GM21390 (cell line): ENCODE measurements at regions not wholly inside any gene's neighbourhood (a gene's known extent, or its start where the extent isn't known, plus 50 kb on each side); places are given as distances from the start of the nearest gene placed in this dataset.
A peak's percentile ranks its signal among the peaks of the same experiment; 100 is the strongest.
"Not testable (repeated sequence)": the region's sequence is repeated elsewhere in the genome, so short reads cannot be mapped to it uniquely, and the experiment has no call there.

Experiments used
- ATAC-seq: cut with Tn5 transposase; IDR thresholded peaks from one replicate; pipeline ENCODE4 v1.9.1; 2021; ENCODE audit not compliant: unreplicated experiment

DNA sequence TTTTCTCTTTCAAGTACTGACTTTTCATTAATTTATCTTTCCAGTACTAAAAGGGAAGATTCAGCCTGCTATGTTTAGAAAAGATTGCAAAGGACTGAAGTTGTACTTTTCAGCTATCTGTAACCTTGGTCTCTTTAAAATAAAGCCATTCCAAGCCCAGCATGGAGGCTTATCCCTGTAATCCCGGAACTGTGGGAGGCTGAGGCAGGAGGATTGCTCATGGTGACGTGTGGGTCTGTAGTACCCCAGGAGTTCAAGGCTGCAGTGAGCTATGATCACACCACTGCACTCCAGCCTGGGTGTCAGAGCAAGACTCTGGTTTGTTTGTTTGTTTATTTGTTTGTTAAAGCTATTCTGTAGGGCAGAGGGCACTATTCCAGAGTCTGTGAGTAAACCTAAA lies 50.6 kb upstream of the TMEM170B start:
- ATAC-seq = no peak

DNA sequence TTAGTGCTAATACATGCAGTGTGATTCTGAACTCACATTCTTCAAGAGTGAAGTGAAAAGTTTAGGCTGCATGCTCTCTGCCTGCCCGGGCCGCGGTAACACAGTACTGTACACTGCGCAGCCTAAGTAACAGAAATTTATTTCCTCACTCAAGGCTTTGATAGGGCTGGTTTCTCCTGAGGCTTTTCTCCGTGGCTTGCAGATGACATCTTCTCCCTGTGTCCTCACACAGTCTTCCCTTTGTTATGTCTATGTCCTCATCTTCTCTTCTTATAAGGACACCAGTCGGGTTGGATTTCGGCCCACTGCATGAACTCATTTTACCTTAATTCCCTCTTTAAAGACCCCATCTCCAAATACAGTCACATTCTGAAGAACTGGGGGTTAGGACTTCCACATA lies 51.1 kb upstream of the TMEM170B start:
- ATAC-seq = no peak

DNA sequence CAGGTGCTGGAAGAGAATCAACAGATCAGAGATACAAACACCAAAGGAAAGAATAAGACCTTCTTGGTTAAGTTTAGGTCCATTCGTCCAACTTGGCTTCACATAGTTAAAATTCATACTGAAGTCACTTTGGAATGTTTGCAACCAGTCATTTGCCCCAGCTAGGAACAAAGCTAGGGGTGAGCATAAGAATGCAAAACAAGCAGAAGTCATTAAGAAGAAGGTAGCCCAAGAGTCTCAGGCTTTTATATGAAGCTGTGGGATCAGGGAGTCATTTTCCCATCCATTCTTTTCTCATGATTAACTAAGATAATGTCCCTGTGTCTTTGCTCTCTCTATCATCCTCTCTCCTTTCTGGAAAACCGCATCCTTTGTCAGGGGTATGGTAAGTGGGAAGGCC lies 51.5 kb upstream of the TMEM170B start:
- no peak for ATAC-seq

DNA sequence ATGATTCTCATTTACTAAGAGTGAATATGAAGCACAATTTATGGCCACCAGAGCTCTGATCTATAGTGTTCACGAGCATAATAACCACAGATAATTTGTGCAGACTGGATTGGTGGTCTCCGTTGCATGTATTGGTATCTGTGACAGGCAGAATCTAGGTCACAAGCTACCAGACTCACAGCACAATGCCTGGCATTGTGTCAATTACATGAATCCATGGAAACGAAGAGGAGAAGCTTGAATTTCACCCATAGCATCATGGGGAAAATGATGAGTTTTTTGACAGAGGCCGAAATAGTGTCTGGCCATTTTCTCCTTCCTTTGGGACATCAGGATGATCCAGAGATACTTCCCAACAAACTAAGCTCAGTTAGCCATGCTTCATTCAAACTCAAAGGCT lies 52.3 kb upstream of the TMEM170B start:
- ATAC-seq = no peak

DNA sequence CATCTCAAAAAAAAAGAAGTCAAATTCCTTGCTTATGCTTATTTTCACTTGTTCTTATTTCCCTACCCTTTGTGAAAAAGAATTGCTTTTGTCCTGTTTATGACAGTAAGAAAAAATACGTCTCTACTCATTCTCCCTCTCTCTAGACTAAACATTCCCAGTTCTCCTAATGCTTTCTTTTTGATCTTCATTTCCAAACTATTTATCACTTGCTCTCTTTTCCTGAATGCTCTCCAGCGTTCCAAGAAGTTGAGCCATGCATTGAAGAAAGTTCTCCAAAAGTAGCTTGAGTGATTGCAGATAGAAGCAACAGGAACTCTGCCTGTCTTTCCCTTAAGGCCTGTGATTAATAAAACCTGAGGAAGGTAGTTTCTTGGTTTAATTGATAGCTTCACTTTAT lies 53.1 kb upstream of the TMEM170B start:
- no peak for ATAC-seq

DNA sequence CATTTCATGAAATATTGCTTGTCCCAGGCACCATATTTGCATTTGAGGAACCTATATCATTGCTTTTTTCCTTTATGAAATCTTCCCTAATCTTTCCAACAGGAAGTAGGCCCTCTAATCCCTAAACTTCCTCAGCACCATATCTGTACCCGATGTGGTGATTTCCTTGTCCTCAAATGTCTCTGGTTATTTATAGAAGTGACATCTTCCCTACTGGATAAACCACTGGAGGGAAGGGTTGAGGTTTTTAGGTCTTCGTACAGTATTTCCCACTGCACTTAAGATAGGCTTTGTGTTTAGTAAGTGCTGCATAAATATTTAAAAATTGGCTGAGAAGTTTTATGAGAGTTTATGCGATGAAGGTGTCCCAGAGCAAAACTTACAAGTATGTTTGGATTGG lies 54.9 kb upstream of the TMEM170B start:
- no peak for ATAC-seq

DNA sequence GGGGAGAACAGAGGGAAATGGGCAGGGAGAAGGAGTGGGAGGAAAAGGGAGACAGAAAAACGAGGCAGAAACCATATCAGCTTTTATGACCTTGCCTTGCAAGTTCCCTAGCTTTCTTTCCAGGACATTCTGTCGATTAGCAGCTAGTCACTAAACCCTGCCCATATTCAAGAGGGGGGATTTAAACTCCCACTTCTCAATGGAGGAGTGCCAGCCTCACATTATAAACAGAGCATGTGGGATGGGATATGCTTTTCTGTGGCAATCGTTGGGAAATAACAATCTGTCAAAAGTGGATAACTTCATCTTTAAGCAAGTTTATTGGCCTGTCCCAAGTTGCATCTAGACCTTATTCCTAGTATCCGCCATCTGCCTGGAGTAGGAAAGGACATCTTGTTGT lies 57.0 kb upstream of the TMEM170B start:
- no peak for ATAC-seq

DNA sequence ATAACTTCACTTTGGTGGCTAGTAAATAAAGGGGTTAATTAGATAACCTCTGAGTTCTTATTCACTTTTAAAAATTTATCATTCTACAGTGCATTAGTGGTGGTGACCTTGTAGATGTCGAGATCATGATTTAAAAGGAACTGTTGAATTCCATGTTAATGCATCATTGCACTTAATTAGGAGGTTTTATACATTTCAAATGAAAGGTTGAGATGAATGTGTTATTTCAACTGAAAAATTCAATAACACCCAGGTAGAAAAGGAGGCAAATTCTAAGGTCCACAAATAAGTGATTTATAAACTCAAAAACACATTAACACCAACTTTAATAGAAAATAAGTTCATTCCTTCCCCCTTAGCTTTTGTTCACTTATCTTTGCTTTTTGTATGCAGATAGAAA lies 58.3 kb upstream of the TMEM170B start:
- no peak for ATAC-seq

DNA sequence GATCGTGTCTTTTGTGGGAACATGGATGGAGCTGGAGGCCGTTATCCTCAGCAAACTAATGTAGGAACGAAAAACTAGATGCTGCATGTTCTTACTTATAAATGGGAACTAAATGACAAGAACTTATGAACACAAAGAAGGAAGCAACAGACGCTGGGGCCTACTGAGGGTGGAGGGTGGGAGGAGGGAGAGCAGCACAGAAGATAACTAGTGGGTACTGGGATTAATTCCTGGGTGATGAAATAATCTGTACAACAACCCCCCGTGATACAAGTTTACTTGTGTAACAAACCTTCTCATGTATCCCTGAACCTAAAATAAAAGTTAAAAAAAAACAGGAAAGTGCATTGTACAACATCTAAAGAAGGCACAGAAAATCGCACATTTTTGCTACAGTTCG lies 59.0 kb upstream of the TMEM170B start:
- ATAC-seq = no peak

DNA sequence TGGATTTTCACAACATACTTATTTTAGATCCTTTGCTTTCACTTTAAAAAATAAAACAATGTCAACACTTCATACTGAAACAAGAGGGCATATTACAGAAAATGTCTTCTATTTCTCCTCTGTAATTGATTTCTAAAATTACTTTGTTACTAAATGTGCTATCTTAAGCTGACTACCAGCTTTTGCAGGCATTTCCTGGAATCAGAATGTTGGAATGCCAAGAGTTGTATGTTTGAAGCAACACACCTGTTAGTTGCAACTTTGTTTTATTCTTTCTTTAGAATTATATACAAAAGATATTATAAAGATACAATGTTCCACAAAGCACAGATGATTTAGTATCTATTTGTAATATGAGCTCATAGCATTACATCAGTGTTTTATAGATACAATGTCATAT lies 62.5 kb upstream of the TMEM170B start:
- ATAC-seq = no peak

DNA sequence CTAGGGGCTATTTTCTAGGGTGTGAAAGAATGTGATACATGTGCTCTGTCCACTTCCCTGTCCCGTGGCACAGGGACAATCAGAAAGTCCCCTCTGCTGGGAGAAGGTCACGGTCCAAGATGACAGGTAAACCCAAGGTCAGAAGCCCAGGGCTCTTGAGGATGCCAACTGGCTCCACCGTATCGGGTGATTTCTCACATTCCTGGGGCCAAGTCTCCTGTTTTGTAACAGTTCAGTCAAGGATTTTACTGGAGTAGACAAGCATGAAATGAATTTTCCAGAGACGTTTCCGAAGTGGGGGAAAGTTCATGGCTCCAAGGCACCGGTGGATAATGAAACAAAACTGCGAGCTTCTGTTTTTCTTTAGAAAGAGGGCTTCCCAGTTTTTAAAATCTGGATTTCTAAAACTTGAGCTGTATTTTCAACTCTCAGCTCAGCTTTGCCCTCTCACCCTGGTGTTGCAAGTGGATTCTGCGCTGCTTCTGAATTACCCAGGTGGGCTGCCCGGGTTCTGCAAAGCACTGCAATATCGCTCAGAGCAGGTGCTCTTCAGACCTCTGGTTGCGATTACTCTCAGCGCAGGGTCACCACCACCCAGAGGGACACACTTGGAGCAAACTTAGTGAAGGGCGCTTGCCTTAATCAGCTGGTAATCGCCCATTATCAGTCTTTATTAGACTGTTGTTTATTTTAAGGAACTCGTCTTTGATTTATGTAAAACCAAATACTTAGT lies 64.4 kb upstream of the TMEM170B start:
- no peak for ATAC-seq

DNA sequence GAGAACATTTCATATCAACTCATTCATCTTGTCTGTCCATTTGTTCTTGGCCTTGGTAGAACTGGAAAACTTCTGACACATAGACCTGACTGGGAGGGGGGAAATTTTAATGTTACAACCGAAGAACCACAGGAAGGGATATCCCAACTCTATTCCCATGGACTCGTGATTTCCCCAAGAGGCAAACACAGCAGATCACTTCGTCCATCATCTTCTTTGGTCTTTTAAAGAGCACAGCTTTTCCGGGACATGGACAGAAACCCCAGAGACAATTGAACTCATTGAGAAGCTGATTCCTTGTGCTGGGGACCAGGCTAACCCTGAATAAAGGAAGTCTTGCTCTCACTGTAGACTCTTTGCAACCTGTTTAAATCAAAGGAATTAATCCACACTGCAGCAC lies 66.3 kb upstream of the TMEM170B start:
- no peak for ATAC-seq

DNA sequence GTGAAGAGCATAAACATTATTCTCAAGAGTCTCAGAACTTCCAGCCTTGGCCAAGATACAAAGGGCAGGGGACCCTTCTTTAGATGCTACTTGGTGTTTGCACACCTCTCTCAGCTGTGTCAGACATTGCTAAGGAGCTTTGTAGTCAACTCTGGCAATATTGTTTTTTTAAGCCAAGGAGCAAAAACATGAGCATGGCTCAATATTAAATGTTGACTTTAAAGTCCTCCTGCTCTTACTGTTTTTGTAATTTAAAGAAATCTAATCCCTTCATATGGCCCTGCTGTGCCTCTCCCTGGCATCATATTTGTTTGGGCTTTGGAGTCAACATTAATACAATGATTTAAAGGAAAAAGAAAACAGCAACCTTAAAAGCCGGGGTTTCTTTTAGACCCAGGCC lies 67.9 kb upstream of the TMEM170B start:
- ATAC-seq = no peak

DNA sequence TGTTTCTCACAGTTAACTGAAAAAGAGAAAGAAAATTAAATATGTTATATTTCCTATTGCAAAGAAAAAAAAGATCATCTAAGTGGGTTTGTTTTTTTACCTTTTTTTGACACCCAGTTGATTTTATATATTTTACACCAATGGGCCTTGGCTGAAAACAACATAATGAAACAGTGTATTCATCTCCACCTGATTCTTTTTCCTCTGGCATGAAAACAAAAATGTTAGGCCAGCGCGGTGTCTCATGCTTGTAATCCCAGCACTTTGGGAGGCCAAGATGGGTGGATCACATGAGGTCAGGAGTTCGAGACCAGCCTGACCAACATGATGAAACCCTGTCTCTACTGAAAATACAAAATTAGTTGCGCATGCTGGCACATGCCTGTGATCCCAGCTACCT lies 69.3 kb upstream of the TMEM170B start:
- not testable (repeated sequence) for ATAC-seq

DNA sequence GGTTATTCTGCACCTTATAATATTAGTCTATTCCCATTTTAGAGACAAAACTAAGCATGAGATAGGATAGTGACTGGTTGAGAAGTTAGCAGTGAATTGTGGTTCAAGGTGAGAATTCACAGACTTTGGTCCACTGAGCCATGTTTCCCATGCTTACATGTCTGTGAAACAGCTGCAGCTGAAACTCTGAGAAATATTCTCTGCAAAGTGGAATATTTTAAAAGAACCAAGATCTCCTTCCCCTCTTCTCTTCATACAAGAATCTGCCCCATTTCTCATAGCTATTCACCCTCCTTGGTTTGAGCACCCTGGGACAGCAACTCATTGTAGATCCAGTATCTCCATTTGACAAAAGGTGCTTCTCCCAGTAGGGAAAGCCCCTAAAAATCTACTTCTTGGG lies 70.2 kb upstream of the TMEM170B start:
- ATAC-seq = peak; percentile 82

DNA sequence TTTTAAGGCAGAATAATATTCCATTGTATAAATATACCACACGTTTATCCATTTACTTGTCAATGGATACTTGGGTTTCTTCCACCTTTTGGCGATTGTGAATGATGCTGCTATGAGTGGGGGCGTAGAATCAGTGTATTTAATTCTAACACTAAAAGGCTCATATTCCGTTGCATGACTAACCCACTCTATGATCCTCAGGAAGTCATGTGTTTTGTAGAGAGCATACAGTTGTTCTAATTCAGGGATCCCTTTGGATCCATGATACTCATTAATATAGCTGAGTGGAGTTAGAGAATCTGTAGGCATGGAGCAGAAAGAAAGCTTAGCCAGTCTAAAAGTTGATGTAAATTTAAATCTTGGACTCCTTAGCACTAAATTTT lies 74.2 kb upstream of the TMEM170B start:
- no peak for ATAC-seq

DNA sequence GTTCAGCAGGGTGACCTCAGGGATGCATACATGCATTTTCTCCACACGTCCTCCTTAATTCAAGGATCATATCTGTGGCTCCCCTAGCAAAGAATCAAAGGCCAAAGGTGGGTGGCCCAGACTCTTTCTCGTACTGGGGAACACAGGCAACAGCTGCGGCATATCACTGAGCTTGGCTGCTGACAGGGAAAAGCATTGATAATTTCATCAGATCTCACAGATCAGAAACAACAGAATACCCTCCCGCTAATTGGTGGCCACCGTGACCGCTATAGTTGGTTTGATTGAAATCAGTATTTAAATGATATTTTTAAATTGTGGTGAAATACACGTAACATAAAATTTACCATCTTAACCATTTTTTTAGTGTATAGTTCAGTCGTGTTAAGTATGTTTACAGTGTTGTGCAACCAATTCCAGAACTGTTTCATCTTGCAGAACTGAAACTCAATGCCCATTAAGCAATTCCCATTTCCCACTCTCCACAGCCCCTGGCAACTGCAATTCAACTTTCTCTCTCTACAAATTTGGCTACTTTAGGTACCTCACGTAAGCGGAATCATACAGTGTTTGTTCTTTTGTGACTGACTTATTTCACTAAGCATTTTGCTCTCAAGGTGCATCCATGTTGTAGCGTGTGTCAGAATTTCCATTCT lies 74.7 kb upstream of the TMEM170B start:
- no peak for ATAC-seq

DNA sequence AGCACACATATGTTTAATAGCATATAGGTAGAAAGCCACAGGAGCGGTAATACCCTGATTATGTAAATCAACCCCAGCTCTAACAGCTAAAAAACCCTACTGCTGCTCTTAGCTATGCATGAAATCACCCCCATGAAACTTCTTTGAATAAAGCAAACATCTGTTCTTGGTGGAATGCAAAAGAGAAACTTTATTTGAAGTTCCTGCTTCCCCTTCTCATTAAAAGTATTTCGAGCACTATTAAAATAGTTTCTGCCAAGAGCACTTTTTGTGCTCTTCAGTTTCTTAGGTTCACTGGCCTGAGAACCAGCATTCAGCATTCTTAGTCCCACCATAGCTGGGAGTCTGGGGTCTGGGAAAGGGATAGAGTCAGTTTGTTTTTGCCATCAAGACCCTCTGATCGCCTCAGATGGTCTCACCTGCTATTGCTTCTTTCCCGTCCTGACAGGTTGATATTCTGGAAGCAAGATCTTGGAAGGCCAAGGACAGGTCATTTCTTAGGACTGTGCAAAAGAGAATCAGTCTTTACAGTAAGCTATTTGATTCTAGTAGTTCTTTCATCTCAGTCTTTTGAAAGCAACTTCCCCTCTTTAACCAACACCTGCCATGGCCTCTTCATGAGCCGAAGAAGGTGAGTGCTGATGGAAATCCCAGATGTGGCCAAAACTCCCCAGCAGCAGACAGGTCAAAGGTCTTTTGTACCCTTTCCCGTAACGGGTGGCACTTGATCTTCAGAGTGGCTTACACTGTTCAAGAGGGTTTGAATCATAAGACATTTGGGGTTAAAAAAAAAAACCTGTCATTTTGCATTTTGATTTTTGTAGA lies 76.5 kb upstream of the TMEM170B start:
- ATAC-seq = peak; percentile 62

DNA sequence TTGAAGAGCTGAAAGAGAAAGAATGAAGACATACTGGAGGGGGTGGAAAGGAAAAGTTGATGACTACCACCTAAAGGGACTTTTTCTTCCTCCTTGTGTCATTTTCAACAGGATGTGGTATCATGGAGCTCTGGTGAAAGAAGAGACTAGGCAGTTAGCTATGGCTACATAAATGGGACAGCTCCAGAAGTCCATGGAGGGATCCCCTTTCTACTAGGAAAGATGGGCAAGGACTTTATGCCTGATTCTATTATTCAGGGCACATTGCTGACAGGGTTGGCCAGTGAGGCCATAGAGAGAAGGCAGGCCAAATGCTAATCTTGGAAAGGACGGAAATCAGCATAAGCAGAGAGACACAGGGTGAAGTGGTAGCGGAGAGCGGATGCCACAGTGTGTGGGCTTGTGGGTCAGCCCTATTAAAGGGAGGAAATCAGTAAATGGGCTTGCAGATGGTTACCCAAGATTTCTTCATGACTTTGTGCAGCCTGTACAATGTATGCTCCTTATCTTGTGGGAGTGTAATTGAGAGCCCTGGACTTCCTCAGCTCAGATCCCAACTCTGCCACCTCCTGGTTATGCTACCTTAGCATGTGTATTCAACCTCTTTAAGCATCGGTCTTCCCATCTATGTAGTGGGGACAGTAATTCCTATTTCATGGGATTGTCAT lies 77.4 kb upstream of the TMEM170B start:
- ATAC-seq = peak; percentile 36

DNA sequence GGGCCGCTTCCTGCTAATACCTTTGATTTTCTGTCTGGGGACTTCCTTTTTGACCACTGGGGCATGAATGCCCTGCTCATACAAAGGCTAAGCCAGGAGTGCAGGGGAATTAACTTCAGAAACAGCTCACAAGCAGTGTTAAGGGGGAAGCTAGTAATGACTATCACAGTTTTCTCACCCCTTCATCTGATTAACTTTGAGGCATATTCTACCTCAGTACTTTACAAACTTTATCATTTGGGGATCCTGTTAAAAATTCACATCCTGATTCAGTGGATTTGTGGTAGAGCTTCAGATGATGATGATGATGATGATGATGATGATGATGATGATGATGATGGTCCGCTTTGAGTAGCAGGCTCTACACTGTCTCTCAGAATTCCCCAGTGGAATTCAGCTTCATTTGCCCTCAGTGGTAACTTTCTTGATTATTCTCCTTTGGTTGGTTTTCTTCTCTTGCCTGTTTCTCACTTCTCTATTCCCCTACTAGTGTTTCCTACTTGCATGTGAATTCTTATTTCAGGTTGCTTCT lies 78.4 kb upstream of the TMEM170B start:
- peak; percentile 60 for ATAC-seq

DNA sequence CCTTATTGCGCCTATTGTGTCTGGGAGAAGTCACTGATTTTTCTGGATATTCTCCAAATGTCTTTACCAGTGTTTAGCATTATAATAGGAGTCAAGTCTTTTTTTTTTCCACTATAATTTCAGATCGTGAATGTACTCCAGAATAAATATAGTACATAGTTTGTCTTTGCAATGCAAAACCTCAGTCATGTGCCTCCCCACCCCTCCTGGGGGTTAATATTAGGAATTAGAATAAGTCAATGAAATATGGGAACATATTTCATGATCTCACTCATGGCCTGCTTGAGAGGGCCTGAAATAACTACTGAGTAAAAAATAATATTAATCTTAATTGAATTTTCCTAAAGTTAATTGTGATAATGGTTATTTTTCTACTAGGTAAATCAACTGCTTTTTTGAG lies 79.0 kb upstream of the TMEM170B start:
- ATAC-seq = no peak
